ENCODE measurements at regions not wholly inside any gene's neighbourhood (a gene's known extent, or its start where the extent isn't known, plus 50 kb on each side); places are given as distances from the start of the nearest gene placed in this dataset.

- TF ChIP-seq CTCF (IDR thresholded peaks at IDR 0.05): no peak
- no peak for TF ChIP-seq POLR2A (IDR thresholded peaks at IDR 0.05)
Observed at GRCh38 chr13:85527316-85527715, 271.9 kb downstream of the SLITRK6 start.
